ENCODE measurements at regions not wholly inside any gene's neighbourhood (a gene's known extent, or its start where the extent isn't known, plus 50 kb on each side); places are given as distances from the start of the nearest gene placed in this dataset.
"Not testable (repeated sequence)": the region's sequence is repeated elsewhere in the genome, so short reads cannot be mapped to it uniquely, and the experiment has no call there.

- TF ChIP-seq CTCF (IDR thresholded peaks at IDR 0.05) = no peak
- DNase-seq (ENCODE audit: low spot score) (no peak), ATAC-seq (ENCODE audit: low FRiP score) (no peak)
These were observed 553.8 kb downstream of the PIK3C3 start for GRCh38 chr18:42508683-42509296.

- ATAC-seq (ENCODE audit: low FRiP score) = no peak
- no peak for TF ChIP-seq CTCF (IDR thresholded peaks at IDR 0.05)
- DNase-seq (ENCODE audit: low spot score) = no peak
These were observed 554.8 kb downstream of the PIK3C3 start for GRCh38 chr18:42509750-42510415.

GRCh38 chr18:42510540-42510939, 555.5 kb downstream of the PIK3C3 start:
- ATAC-seq (ENCODE audit: low FRiP score) (no peak), DNase-seq (ENCODE audit: low spot score) (no peak)
- TF ChIP-seq CTCF (IDR thresholded peaks at IDR 0.05) = no peak

GRCh38 chr18:42513441-42513840, 558.4 kb downstream of the PIK3C3 start:
- no peak for TF ChIP-seq CTCF (IDR thresholded peaks at IDR 0.05)
- DNase-seq (ENCODE audit: low spot score) (no peak), ATAC-seq (ENCODE audit: low FRiP score) (no peak)

GRCh38 chr18:42514512-42514911, 559.5 kb downstream of the PIK3C3 start:
- no peak for TF ChIP-seq CTCF (IDR thresholded peaks at IDR 0.05)
- no peak for ATAC-seq (ENCODE audit: low FRiP score)
- DNase-seq (ENCODE audit: low spot score) = no peak

GRCh38 chr18:42517896-42518295, 562.9 kb downstream of the PIK3C3 start:
- no peak for DNase-seq (ENCODE audit: low spot score)
- no peak for ATAC-seq (ENCODE audit: low FRiP score)
- TF ChIP-seq CTCF (IDR thresholded peaks at IDR 0.05) = no peak

GRCh38 chr18:42518331-42518730, 563.3 kb downstream of the PIK3C3 start:
- DNase-seq (ENCODE audit: low spot score); ATAC-seq (ENCODE audit: low FRiP score): not testable (repeated sequence)

Data from omental fat pad (tissue), 3 donors.